IMR-90 (cell line): ENCODE measurements at regions not wholly inside any gene's neighbourhood (a gene's known extent, or its start where the extent isn't known, plus 50 kb on each side); places are given as distances from the start of the nearest gene placed in this dataset.
"Not testable (repeated sequence)": the region's sequence is repeated elsewhere in the genome, so short reads cannot be mapped to it uniquely, and the experiment has no call there.

Experiments used
- ATAC-seq: fragments of 200-7000 bp; cut with Tn5 transposase; 2 replicates; pipeline ENCODE4 v1.9.1; 2020; ENCODE audit warnings: low read depth, mild to moderate bottlenecking, moderate library complexity
- BruUV-seq: library from RNA; stranded (reverse); fragments of 400-500 nt; replicated peaks from 2 replicates; lab custom pipeline; 2021; lab: Mats Ljungman, UMichigan
- CTCF ChIA-PET: fragments of 300-600 bp; formaldehyde crosslinking; extraction: SDS; loops from one replicate; lab custom pipeline; 2021; ENCODE audit warnings: antibody characterized with exemption; lab: Yijun Ruan, JAX
- POLR2A ChIA-PET: fragments of 300-600 bp; sonication (Branson Sonifier 250); formaldehyde crosslinking; loops from one replicate; lab custom pipeline; 2022; ENCODE audit warnings: antibody characterized with exemption; ENCODE audit not compliant: unreplicated experiment; lab: Charles Lee
- DNase-seq: peaks from one replicate; pipeline ENCODE4 v3.0.0; 2013
- H2AFZ ChIP-seq: replicated peaks from 2 replicates; pipeline ENCODE3; 2013; ENCODE audit warnings: low read length, mild to moderate bottlenecking; ENCODE audit not compliant: poor library complexity
- H2AK5ac ChIP-seq: 2 replicates; pipeline ENCODE4 v1.6.1; 2013; ENCODE audit warnings: low read depth, low read length, inconsistent platforms
- H2AK9ac ChIP-seq: replicated peaks from 2 replicates; pipeline ENCODE3; 2013; ENCODE audit warnings: mild to moderate bottlenecking, low read depth, low read length, moderate library complexity; ENCODE audit not compliant: poor library complexity
- H2BK120ac ChIP-seq: 2 replicates; pipeline ENCODE4 v1.6.1; 2013; ENCODE audit warnings: low read depth, low read length, inconsistent platforms
- H2BK15ac ChIP-seq: 3 replicates; pipeline ENCODE4 v1.6.1; 2013; ENCODE audit warnings: low read depth, low read length, inconsistent platforms
- H2BK20ac ChIP-seq: 2 replicates; pipeline ENCODE4 v1.6.1; 2013; ENCODE audit warnings: low read depth, mild to moderate bottlenecking, inconsistent platforms, low read length, moderate library complexity
- H2BK5ac ChIP-seq: 2 replicates; pipeline ENCODE4 v1.6.1; 2013; ENCODE audit warnings: mild to moderate bottlenecking, low read depth, low read length, inconsistent platforms; ENCODE audit not compliant: poor library complexity, severe bottlenecking
- H3K14ac ChIP-seq: replicated peaks from 2 replicates; pipeline ENCODE4 v1.6.1; 2013; ENCODE audit warnings: low read depth, low read length, inconsistent platforms
- H3K18ac ChIP-seq: 2 replicates; pipeline ENCODE4 v1.6.1; 2013; ENCODE audit warnings: low read depth, low read length, control low read depth
- H3K23ac ChIP-seq: 2 replicates; pipeline ENCODE4 v1.6.1; 2013; ENCODE audit warnings: low read depth, low read length, inconsistent platforms
- H3K27ac ChIP-seq: 2 replicates; pipeline ENCODE4 v1.5.1; 2013; ENCODE audit warnings: mild to moderate bottlenecking, control low read depth, low read length; ENCODE audit not compliant: insufficient read depth
- H3K27me3 ChIP-seq: 2 replicates; pipeline ENCODE4 v1.6.1; 2013; ENCODE audit warnings: low read length; ENCODE audit not compliant: control insufficient read depth, insufficient read depth
- H3K36me3 ChIP-seq: 2 replicates; pipeline ENCODE4 v1.6.1; 2013; ENCODE audit warnings: low read length, mixed read lengths; ENCODE audit not compliant: control insufficient read depth, insufficient read depth
- H3K4ac ChIP-seq: 2 replicates; pipeline ENCODE4 v1.6.1; 2013; ENCODE audit warnings: low read depth, low read length, inconsistent platforms
- H3K4me1 ChIP-seq: 2 replicates; pipeline ENCODE4 v1.6.1; 2013; ENCODE audit warnings: low read length, mixed read lengths; ENCODE audit not compliant: control insufficient read depth, insufficient read depth
- H3K4me2 ChIP-seq: 2 replicates; pipeline ENCODE4 v1.6.1; 2013; ENCODE audit warnings: low read depth, mild to moderate bottlenecking, control low read depth, low read length, moderate library complexity
- H3K4me3 ChIP-seq: 2 replicates; pipeline ENCODE4 v1.5.1; 2013; ENCODE audit warnings: low read depth, mild to moderate bottlenecking, control low read depth, low read length, moderate library complexity; ENCODE audit not compliant: insufficient read depth
- H3K56ac ChIP-seq: 2 replicates; pipeline ENCODE4 v1.6.1; 2013; ENCODE audit warnings: low read length, inconsistent platforms; ENCODE audit not compliant: insufficient read depth; ENCODE audit errors: extremely low read depth
- H3K79me1 ChIP-seq, 2 experiments: 2 replicates each; pipeline ENCODE4 v1.6.1; 2013; ENCODE audit warnings: low read length in 2 of 2, inconsistent platforms in 1 of 2, low read depth in 1 of 2
- H3K9ac ChIP-seq: 2 replicates; pipeline ENCODE4 v1.6.1; 2013; ENCODE audit warnings: low read depth, low read length, control low read depth
- H3K9me1 ChIP-seq: 2 replicates; pipeline ENCODE4 v1.6.1; 2013; ENCODE audit warnings: low read length, inconsistent platforms; ENCODE audit not compliant: insufficient read depth
- H3K9me3 ChIP-seq: 2 replicates; pipeline ENCODE4 v1.6.1; 2013; ENCODE audit warnings: low read length; ENCODE audit not compliant: control insufficient read depth, insufficient read depth
- H4K20me1 ChIP-seq: 2 replicates; pipeline ENCODE4 v1.6.1; 2013; ENCODE audit warnings: low read length, inconsistent platforms; ENCODE audit not compliant: insufficient read depth
- H4K5ac ChIP-seq: 2 replicates; pipeline ENCODE4 v1.6.1; 2013; ENCODE audit warnings: mild to moderate bottlenecking, low read depth, low read length, control low read depth
- H4K8ac ChIP-seq, 2 experiments: 2 replicates each; pipeline ENCODE4 v1.6.1; 2013; ENCODE audit warnings: low read depth in 2 of 2, low read length in 2 of 2, control low read depth in 1 of 2, inconsistent platforms in 1 of 2
- H4K91ac ChIP-seq: 2 replicates; pipeline ENCODE4 v1.6.1; 2013; ENCODE audit warnings: low read depth, low read length, inconsistent platforms; ENCODE audit not compliant: insufficient read depth
- WGBS, 2 experiments: methylation state at CpG; one replicate each; pipeline versions ENCODE4 v1.1.5 to v1.1.7; 2013; ENCODE audit warnings: missing lambda C conversion rate in 2 of 2; ENCODE audit not compliant: insufficient read length in 1 of 2; ENCODE audit errors: extremely low coverage in 2 of 2; 5-methylcytosine and 5-hydroxymethylcytosine counted together
- dilution Hi-C: fragments of 300-500 bp; cut with HindIII; formaldehyde crosslinking; loops from one replicate; pipeline ENCODE4 v1.14.3; 2018; ENCODE audit warnings: low sequenced_read_pairs; ENCODE audit not compliant: unreplicated experiment
- in situ Hi-C: fragments of 300-500 bp; cut with MboI; formaldehyde crosslinking; loops from 3 replicates; pipeline ENCODE4 v1.14.3; 2019; ENCODE audit warnings: low sequenced_read_pairs, inconsistent platforms, mixed read lengths
- intact Hi-C: fragments of 100-400 bp; cut with micrococcal nuclease; formaldehyde crosslinking; loops from 2 replicates; pipeline ENCODE4 v1.10.0; 2022

GRCh38 chr16:8030004-8030403, 560.3 kb downstream of the TMEM114 start:
- H4K20me1 ChIP-seq, H3K9me3 ChIP-seq, H3K4me2 ChIP-seq, H3K27me3 ChIP-seq, BruUV-seq, H2BK15ac ChIP-seq, H4K8ac ChIP-seq, H3K4ac ChIP-seq, H3K9me1 ChIP-seq, H4K91ac ChIP-seq, H2AK9ac ChIP-seq, in situ Hi-C loops, H3K14ac ChIP-seq, H3K56ac ChIP-seq, H3K36me3 ChIP-seq, H2BK120ac ChIP-seq, H2BK5ac ChIP-seq, H2AK5ac ChIP-seq, H3K27ac ChIP-seq, CTCF ChIA-PET, ATAC-seq, H3K9ac ChIP-seq, H3K18ac ChIP-seq, H2BK20ac ChIP-seq, DNase-seq, dilution Hi-C loops, H3K4me1 ChIP-seq, H4K5ac ChIP-seq, intact Hi-C loops, H3K79me1 ChIP-seq, POLR2A ChIA-PET, H2AFZ ChIP-seq, H3K23ac ChIP-seq, H3K4me3 ChIP-seq: not testable (repeated sequence)
- no CpG with 5 or more reads among the region's 3 CpGs for WGBS, 2 experiments
